ENCODE measurements at regions not wholly inside any gene's neighbourhood (a gene's known extent, or its start where the extent isn't known, plus 50 kb on each side); places are given as distances from the start of the nearest gene placed in this dataset.

DNA sequence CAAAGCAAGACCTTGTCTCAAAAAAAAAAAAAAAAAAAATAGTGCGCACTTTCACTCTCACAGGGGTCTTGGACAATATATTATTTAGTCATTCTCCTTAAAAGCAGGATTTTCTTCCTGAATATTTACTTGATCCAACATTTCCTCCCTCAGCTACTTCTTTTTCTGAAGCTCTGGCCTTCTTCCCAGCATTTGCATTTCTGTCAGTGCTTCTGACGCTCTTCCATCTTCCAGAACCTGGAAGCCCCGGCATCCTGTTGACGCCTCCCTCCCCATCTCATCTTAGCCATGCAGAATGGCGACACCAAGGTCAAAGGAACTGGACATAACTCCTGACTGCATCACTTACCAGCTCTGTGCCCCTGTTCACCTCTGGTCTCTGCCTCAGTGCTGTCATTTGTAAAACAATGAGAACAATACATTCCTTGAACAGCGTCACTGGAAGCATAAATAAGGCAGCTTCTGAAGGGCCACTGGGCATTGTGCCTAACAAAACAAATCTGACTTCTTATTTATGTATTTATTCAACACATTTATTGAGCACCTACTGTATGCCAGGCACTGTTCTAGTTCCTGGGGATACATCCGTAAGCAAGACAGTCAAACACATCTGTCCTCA lies 90.9 kb upstream of the MDM1 start:
- peaks cover 5% of the 10 kb centered on the region for H3K9me3 Mint-ChIP-seq
- H3K4me1 Mint-ChIP-seq (ENCODE audit: unreplicated experiment): peaks cover 10% of the 10 kb centered on the region
- no peak overlapping the region for H3K4me3 Mint-ChIP-seq
- no peaks in the 10 kb centered on the region for H3K27me3 Mint-ChIP-seq
- no peak for DNase-seq (ENCODE audit: extremely low spot score, unreplicated experiment)
- H3K36me3 Mint-ChIP-seq: no peaks in the 10 kb centered on the region
- no peak overlapping the region for H3K27ac Mint-ChIP-seq
- TF ChIP-seq, protein P1, sequence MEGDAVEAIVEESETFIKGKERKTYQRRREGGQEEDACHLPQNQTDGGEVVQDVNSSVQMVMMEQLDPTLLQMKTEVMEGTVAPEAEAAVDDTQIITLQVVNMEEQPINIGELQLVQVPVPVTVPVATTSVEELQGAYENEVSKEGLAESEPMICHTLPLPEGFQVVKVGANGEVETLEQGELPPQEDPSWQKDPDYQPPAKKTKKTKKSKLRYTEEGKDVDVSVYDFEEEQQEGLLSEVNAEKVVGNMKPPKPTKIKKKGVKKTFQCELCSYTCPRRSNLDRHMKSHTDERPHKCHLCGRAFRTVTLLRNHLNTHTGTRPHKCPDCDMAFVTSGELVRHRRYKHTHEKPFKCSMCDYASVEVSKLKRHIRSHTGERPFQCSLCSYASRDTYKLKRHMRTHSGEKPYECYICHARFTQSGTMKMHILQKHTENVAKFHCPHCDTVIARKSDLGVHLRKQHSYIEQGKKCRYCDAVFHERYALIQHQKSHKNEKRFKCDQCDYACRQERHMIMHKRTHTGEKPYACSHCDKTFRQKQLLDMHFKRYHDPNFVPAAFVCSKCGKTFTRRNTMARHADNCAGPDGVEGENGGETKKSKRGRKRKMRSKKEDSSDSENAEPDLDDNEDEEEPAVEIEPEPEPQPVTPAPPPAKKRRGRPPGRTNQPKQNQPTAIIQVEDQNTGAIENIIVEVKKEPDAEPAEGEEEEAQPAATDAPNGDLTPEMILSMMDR (conservative IDR thresholded peaks at IDR 0.05): no peak

DNA sequence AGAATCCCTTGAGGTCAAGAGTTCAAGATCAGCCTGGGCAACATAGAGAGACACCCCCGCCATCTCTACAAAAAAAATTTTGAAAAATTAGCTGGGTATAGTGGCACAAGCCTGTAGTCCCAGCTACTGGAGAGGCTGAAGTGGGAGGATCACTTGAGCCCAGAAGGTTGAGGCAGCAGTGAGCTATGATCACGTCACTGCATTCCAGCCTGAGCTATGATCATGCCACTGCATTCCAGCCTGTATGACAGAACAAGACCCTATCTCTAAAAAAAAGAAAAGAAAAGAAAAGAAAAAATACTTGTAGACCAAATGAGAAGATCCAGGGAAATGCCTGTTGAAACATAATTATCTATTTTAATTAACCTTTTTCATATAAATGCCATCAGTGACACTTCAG lies 93.8 kb upstream of the MDM1 start:
- Mint-ChIP-seq H3K4me1 (ENCODE audit: unreplicated experiment) (peaks cover 6% of the 10 kb centered on the region), H3K36me3 (no peaks in the 10 kb centered on the region), H3K27ac (no peak overlapping the region), H3K27me3 (no peaks in the 10 kb centered on the region), H3K4me3 (no peak overlapping the region), H3K9me3 (peaks cover 5% of the 10 kb centered on the region)
- DNase-seq (ENCODE audit: extremely low spot score, unreplicated experiment): no peak
- TF ChIP-seq, protein P1 (conservative IDR thresholded peaks at IDR 0.05): no peak

DNA sequence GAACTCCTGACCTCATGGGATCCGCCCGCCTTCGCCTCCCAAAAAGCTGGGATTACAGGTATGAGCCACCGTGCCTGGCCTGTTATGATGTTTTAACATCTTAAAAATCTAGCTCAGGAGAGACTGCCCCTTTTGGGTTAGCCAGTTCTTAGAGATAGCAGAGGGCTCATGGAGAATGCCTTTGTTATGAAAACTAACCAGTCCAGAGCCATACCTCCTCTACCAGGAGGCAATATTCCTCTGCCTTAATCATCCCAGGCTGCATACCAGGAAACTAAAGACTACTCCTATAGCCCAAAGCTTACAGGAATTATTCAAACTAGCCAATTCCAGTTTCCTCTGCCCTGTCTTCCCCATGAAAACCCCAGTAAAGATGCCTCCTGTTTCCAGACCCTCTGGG lies 96.0 kb upstream of the MDM1 start:
- no peaks in the 10 kb centered on the region for H3K27me3 Mint-ChIP-seq
- H3K27ac Mint-ChIP-seq: no peak overlapping the region
- TF ChIP-seq, protein P1 (conservative IDR thresholded peaks at IDR 0.05): no peak
- H3K9me3 Mint-ChIP-seq: peaks cover 5% of the 10 kb centered on the region
- peaks cover 8% of the 10 kb centered on the region for H3K4me1 Mint-ChIP-seq (ENCODE audit: unreplicated experiment)
- no peak overlapping the region for H3K4me3 Mint-ChIP-seq
- no peak for DNase-seq (ENCODE audit: extremely low spot score, unreplicated experiment)
- no peaks in the 10 kb centered on the region for H3K36me3 Mint-ChIP-seq

DNA sequence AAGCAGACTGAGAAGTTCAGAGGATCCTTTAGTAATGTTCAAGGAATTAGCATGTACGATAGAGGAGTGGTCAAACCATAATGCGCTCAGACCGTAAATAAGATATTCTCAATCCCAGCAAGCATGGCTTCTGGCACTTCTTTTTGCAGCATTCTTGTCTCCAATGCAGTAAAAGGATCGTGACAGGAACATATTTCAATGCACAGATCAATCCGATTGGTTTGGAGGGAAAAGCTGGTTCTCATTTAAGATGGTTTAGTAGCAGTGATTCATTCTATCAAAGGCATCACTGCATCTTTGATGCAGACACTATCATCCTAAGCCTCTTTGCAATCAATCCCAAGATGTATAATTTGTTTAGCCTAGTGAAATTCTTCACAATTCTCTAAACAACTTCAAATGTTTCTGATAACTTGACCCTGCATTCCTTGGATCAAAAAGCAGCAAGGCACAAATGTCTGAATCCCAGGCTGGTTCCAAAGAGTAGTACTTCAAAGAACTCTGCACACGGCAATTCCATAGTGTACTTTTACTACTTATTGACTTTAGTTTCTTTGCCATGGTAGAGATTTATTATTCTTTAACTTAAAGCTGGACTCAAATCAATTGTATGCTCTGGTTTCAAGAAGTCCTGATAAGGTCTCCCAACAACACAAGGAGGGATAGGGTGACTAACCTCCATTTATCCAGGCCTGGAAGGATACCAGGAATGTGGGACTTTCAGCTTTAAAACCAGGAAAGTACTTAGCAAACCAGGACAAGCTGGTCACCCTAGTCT lies 96.8 kb upstream of the MDM1 start:
- TF ChIP-seq, protein P1 (conservative IDR thresholded peaks at IDR 0.05): no peak
- Mint-ChIP-seq H3K36me3 (no peaks in the 10 kb centered on the region), H3K27ac (no peak overlapping the region), H3K4me1 (ENCODE audit: unreplicated experiment) (peaks cover 8% of the 10 kb centered on the region), H3K9me3 (peaks cover 5% of the 10 kb centered on the region), H3K4me3 (no peak overlapping the region), H3K27me3 (no peaks in the 10 kb centered on the region)
- no peak for DNase-seq (ENCODE audit: extremely low spot score, unreplicated experiment)

DNA sequence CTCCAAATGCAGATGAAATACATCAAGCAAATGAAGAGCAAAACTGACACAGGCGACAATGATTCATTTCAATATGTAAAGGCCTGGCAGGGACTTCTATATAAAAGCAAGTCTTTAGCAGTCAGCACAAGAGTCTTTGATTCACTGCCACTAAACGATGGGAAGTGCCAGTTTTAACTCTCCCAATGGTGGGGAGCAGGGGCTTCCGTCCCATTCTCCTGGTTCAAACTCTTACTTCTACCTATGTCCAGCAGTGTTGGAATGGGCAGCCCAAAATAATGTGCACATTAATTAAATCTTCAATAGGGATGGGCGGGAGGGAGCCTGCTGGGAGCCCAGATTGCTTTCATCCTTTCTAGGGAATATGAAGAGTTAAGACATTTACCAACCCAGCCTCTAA lies 97.5 kb upstream of the MDM1 start:
- Mint-ChIP-seq H3K27ac (no peak overlapping the region), H3K9me3 (peaks cover 5% of the 10 kb centered on the region), H3K36me3 (no peaks in the 10 kb centered on the region), H3K4me3 (no peak overlapping the region), H3K4me1 (ENCODE audit: unreplicated experiment) (peaks cover 8% of the 10 kb centered on the region), H3K27me3 (no peaks in the 10 kb centered on the region)
- TF ChIP-seq, protein P1 (conservative IDR thresholded peaks at IDR 0.05): no peak
- no peak for DNase-seq (ENCODE audit: extremely low spot score, unreplicated experiment)
